ENCODE measurements at regions not wholly inside any gene's neighbourhood (a gene's known extent, or its start where the extent isn't known, plus 50 kb on each side); places are given as distances from the start of the nearest gene placed in this dataset.

DNA sequence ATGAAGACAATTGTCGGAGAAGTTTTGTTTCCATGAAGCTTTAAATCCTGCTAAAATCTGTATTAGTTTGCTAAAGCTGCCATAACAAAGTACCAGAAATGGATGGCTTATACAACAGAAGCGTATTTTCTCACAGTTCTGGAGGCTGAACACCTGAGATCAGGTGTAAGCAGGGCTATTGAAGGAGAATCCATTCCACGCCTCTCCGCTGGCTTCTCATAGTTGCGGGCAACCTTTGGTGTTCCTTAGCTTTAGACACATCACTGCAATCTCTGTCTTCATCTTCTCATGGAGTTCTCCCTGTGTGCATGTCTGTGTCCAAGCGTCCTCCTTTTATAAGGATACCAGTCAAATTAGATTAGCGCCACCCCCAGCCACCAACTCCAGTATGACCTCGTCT is 159.9 kb upstream of the CDYL start:
- ChIA-PET POLR2A (interaction anchor here (1.0 kb wide), 1 partner anchor 16 kb away, joined by 3 read pairs; no protein-coding TSS in a partner anchor), CTCF (no interaction called here)
- Mint-ChIP-seq H3K27ac (no peak overlapping the region), H3K9me3 (no peaks in the 10 kb centered on the region), H3K27me3 (peaks cover 15% of the 10 kb centered on the region), H3K4me1 (ENCODE audit: low read depth) (no peaks in the 10 kb centered on the region), H3K36me3 (ENCODE audit: low read depth) (no peaks in the 10 kb centered on the region), H3K4me3 (no peak overlapping the region)
- TF ChIP-seq, protein P1, sequence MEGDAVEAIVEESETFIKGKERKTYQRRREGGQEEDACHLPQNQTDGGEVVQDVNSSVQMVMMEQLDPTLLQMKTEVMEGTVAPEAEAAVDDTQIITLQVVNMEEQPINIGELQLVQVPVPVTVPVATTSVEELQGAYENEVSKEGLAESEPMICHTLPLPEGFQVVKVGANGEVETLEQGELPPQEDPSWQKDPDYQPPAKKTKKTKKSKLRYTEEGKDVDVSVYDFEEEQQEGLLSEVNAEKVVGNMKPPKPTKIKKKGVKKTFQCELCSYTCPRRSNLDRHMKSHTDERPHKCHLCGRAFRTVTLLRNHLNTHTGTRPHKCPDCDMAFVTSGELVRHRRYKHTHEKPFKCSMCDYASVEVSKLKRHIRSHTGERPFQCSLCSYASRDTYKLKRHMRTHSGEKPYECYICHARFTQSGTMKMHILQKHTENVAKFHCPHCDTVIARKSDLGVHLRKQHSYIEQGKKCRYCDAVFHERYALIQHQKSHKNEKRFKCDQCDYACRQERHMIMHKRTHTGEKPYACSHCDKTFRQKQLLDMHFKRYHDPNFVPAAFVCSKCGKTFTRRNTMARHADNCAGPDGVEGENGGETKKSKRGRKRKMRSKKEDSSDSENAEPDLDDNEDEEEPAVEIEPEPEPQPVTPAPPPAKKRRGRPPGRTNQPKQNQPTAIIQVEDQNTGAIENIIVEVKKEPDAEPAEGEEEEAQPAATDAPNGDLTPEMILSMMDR (IDR thresholded peaks at IDR 0.05), result no peak
- DNase-seq (no peak), ATAC-seq (no peak)
- intact Hi-C loops (cut with micrococcal nuclease), result no loop called here

DNA sequence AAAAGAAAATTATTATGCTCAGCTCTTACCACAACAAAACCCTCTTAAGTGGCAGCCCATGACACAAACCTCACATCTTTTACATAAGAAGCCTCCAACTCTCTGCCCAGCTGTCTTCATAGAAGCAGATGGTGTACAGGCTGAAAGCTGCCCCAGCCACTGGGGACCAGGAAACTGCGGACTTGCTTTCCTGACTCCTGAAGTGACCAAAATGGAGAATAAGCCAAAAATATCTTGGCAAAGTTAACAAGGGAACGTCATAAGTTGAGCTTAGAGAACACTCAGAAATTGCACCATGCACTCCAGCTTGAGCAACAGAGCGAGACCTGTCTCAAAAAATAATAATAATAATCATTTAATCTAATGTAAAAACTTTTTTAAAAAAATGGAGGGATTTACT is 160.3 kb upstream of the CDYL start:
- intact Hi-C loops (cut with micrococcal nuclease), result no loop called here
- no peaks in the 10 kb centered on the region for H3K4me1 Mint-ChIP-seq (ENCODE audit: low read depth)
- no peak for DNase-seq
- H3K36me3 Mint-ChIP-seq (ENCODE audit: low read depth), result no peaks in the 10 kb centered on the region
- no peak overlapping the region for H3K27ac Mint-ChIP-seq
- ChIA-PET POLR2A (interaction anchor here (1.0 kb wide), 1 partner anchor 15 kb away, joined by 3 read pairs; no protein-coding TSS in a partner anchor), CTCF (no interaction called here)
- ATAC-seq, result no peak
- no peak overlapping the region for H3K4me3 Mint-ChIP-seq
- TF ChIP-seq, protein P1 (IDR thresholded peaks at IDR 0.05), result no peak
- H3K27me3 Mint-ChIP-seq, result peaks cover 15% of the 10 kb centered on the region
- H3K9me3 Mint-ChIP-seq, result no peaks in the 10 kb centered on the region

DNA sequence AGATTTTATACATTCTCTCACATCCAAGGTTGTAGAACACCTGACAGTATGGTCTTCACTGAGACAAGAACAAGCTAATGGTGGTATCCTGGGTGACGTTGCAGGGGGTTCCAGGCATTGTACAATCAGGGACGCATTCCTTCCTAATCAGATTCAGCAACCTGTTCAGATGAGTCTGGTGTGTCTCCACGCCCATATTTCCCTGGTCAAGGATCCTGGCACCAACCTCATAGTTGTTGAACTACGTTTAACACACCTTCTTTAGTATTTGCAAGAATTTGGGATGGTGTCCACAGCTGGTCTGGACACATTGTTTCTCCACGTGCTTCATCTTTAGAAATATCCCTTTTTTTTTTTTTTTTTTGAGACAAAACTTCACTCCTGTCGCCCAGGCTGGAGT is 161.0 kb upstream of the CDYL start:
- no peak for ATAC-seq
- CTCF ChIA-PET, result no interaction called here
- TF ChIP-seq, protein P1 (IDR thresholded peaks at IDR 0.05), result no peak

DNA sequence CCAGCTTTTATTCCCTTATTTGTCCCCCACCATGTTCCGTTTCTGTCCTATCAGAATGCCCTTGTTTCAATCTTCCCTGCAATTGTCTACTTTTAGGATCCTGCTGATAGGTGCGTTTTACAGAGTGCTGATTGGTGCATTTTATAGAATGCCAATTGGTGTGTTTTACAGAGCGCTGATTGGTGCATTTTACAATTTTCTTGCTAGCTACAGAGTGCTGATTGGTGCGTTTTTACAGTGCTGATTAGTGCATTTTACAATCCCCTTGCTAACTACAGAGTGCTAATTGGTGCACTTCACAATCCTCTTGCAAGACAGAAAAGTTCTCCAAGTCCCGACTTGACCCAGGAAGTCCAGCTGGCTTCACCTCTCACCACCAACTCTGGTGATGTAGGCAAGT is 161.6 kb upstream of the CDYL start:
- H3K4me3 Mint-ChIP-seq, result no peak overlapping the region
- ChIA-PET CTCF (no interaction called here), POLR2A (no interaction called here)
- H3K9me3 Mint-ChIP-seq, result no peaks in the 10 kb centered on the region
- TF ChIP-seq, protein P1 (IDR thresholded peaks at IDR 0.05), result no peak
- H3K4me1 Mint-ChIP-seq (ENCODE audit: low read depth), result peaks cover 4% of the 10 kb centered on the region
- intact Hi-C loops (cut with micrococcal nuclease), result no loop called here
- peaks cover 15% of the 10 kb centered on the region for H3K27me3 Mint-ChIP-seq
- no peak overlapping the region for H3K27ac Mint-ChIP-seq
- no peak for ATAC-seq
- DNase-seq, result no peak
- H3K36me3 Mint-ChIP-seq (ENCODE audit: low read depth), result no peaks in the 10 kb centered on the region

More for the DNA sequence above, 161.0 kb upstream of the CDYL start:
- intact Hi-C loops (cut with micrococcal nuclease), result no loop called here
- POLR2A ChIA-PET, result no interaction called here
- H3K9me3 Mint-ChIP-seq, result no peaks in the 10 kb centered on the region
- peaks cover 2% of the 10 kb centered on the region for H3K4me1 Mint-ChIP-seq (ENCODE audit: low read depth)
- peaks cover 15% of the 10 kb centered on the region for H3K27me3 Mint-ChIP-seq
- no peaks in the 10 kb centered on the region for H3K36me3 Mint-ChIP-seq (ENCODE audit: low read depth)
- H3K27ac Mint-ChIP-seq, result no peak overlapping the region
- H3K4me3 Mint-ChIP-seq, result no peak overlapping the region
- no peak for DNase-seq

DNA sequence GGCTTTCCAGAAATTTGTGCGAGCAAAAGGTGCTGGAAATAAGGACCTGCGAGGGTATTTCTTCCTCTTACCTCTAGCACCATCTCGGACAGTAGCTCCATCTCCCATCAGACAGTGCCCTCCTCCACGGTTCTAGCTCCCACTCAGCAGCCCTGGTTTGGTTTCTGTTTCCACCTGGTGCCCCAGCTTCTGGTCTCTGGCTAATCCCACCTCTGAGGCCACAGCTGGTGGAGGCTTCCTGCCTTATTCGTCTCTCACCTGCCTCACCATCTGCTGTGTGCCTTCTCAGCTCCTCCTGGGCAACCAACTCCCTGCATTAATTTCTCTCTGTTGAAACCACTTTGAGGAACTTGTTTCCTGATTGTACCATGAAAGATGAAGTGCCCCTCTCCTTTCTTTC is 162.4 kb upstream of the CDYL start:
- POLR2A ChIA-PET, result no interaction called here
- intact Hi-C loops (cut with micrococcal nuclease), result no loop called here
- no peaks in the 10 kb centered on the region for H3K36me3 Mint-ChIP-seq (ENCODE audit: low read depth)
- ATAC-seq (no peak), DNase-seq (no peak)
- H3K27ac Mint-ChIP-seq, result no peak overlapping the region
- H3K4me1 Mint-ChIP-seq (ENCODE audit: low read depth), result peaks cover 4% of the 10 kb centered on the region
- no peak overlapping the region for H3K4me3 Mint-ChIP-seq
- CTCF ChIA-PET, result no interaction called here
- peaks cover 17% of the 10 kb centered on the region for H3K27me3 Mint-ChIP-seq
- TF ChIP-seq, protein P1 (IDR thresholded peaks at IDR 0.05), result no peak
- H3K9me3 Mint-ChIP-seq, result no peaks in the 10 kb centered on the region

All from activated CD8-positive, alpha-beta T cell treated with anti-CD3 and anti-CD28 coated beads for 36 hours (primary cell).